ENCODE measurements at regions not wholly inside any gene's neighbourhood (a gene's known extent, or its start where the extent isn't known, plus 50 kb on each side); places are given as distances from the start of the nearest gene placed in this dataset.
"Not testable (repeated sequence)": the region's sequence is repeated elsewhere in the genome, so short reads cannot be mapped to it uniquely, and the experiment has no call there.

DNA sequence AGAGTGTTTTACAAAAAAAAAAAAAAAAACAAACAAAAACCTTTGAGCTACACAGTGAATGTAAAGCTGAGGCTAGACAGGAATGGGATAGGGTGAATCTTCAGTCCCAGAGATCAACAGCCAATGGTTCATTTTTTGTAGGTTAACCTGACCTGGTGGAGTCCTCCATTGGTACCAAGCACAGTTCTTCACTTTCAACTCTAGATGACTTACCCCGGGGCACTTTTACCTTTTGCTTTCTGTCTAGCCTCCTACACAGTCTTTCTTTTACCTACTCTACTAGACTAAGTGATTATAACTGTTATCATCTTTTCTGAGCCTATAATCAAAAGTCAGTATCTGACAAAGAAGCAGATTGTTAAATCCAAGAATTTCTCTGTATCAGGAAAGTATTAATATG is 50.9 kb downstream of the ANXA2R start:
- no peak for DNase-seq (ENCODE audit: low spot score)

DNA sequence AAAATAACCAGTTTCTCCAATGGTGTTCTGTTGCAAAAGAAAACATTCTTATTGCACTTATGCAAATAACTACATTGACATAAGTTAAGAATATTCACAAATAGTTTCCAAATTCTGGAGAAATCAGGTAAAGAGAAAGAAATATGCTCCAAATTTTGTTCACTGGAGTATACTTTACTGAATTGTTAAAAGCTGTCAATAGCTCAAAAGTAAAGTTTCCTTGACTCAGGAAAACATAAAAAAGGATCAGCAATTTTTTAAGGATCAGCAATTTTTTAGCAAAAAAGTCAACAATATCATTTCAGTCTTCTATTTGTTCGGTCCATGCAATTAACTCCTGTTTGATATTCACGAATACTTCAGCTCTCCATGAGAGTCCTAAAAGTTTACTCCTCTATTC is 51.6 kb downstream of the ANXA2R start:
- no peak for DNase-seq (ENCODE audit: low spot score)

- DNase-seq (ENCODE audit: low spot score) = no peak
Measured at GRCh38 chr5:42985129-42986037, 54.7 kb downstream of the ANXA2R start.

- no peak for DNase-seq (ENCODE audit: low spot score)
Measured at GRCh38 chr5:42984307-42984706, 55.8 kb downstream of the ANXA2R start.

DNA sequence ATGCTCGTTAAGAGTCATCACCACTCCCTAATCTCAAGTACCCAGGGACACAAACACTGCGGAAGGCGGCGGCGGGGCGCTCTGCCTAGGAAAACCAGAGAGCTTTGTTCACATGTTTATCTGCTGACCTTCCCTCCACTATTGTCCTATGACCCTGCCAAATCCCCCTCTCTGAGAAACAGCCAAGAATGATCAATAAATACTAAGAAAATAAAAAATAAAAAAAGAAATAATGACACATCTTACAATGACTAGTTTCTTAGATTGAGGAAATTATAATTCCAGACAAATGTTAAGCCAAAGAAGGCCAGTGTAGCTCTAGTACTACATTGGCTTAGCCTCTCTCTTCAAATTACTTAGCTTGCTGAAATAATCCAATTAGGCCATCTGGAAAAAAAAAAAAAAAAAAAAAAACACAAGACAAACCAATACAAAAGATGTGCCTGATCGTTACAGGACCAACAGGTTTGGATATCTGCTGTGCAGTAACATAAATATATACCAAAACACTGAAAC is 58.0 kb downstream of the ANXA2R start:
- DNase-seq (ENCODE audit: low spot score) = no peak

GRCh38 chr5:42981417-42982106 is 58.6 kb downstream of the ANXA2R start:
- DNase-seq (ENCODE audit: low spot score) = not testable (repeated sequence)

GRCh38 chr5:42981015-42981414 is 59.1 kb downstream of the ANXA2R start:
- DNase-seq (ENCODE audit: low spot score) = not testable (repeated sequence)

GRCh38 chr5:42980391-42980790 is 59.7 kb downstream of the ANXA2R start:
- not testable (repeated sequence) for DNase-seq (ENCODE audit: low spot score)

DNA sequence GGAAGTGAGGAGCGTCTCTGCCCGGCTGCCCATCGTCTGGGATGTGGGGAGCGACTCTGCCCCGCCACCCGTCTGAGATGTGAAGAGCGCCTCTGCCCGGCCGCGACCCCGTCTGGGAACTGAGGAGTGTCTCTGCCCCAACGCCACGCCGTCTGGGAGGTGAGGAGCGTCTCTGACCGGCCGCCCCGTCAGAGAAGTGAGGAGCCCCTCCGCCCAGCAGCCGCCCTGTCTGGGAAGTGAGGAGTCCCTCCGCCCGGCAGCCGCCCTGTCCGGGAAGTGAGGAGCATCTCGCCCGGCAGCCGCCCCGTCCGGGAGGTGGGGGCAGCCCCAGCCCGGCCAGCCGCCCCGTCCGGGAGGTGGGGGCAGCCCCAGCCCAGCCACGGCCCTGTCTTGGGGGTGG is 60.9 kb downstream of the ANXA2R start:
- not testable (repeated sequence) for DNase-seq (ENCODE audit: low spot score)

DNA sequence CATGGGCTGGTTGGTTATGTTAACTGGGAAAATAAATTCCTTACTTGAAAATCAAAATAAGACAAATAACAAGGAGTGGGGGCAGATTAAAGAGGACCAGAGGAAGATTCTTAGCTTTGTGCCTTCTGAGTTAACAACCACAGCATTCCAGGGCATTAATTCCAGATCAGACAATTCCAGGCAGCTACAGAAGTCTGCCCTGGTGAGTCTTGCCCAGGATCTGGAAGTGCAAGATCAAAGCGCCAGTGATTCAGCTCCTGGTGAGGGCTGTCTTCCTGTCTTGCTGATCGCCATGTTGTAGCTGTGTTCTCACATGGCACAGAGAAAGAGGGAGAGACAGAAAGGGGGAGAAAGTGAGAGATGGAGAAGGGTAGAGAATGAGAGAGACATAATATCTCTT is 65.6 kb downstream of the ANXA2R start:
- DNase-seq (ENCODE audit: low spot score) = no peak

DNA sequence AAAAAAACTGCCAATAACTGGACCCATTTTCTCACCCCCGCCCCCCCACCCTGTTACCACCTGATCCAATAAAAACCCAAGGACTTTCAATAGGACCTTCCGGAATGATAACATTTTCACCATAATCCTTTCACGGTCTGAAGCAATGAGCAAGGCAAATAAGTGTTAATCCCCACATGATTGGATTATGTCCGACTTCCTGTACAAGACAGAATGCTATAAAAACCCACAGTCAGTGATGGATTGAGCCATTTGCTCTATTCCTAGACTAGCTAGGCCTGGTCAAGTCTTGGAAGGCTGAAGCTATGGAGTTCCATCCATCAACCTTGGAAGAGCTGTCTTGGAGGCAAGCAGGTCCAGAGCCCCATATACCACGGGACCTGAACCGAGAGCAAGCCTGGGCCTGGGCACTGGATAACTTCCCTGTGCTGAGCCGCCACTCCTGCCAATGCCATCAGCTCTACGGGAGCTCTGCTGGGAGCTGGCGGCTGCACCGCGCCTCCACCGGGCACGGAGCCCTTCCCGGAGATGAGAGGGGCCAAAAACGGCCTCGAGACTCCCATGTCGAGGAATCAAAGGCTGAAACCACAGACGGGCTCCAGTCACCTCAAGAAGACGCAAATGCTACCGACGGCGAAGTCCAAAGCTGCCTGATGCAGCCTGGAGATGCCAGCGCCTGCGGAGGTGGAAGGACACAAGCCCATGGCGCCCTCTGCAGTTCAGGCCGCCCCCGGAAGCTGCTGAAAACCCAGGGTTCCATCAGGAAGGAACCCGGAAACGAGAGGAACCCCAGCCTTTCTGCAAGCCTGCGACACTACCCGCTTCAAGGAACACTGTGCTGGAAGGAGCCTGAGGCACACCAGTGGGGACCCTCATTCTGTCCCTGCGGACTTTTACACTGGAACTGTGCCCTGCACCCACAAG is 69.2 kb downstream of the ANXA2R start:
- DNase-seq (ENCODE audit: low spot score) = no peak

DNA sequence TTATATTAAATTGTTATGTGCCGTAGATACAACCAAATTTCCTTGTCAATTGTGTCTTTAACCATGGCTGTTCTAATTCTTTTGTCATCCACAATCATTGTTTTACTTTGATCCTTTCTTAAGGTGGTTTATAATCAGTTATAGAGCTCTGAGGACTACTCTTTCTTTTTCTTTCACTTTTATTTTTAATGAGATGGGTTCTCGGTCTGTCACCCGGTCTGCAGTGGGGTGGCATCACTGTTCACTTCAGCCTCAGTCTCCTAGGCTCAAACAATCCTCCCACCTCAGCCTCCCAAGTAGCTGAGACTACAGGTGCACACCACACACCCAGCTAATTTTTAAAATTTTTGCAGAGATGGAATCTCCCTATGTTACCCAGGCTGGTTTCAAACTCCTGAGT is 74.2 kb downstream of the ANXA2R start:
- DNase-seq (ENCODE audit: low spot score) = no peak

DNA sequence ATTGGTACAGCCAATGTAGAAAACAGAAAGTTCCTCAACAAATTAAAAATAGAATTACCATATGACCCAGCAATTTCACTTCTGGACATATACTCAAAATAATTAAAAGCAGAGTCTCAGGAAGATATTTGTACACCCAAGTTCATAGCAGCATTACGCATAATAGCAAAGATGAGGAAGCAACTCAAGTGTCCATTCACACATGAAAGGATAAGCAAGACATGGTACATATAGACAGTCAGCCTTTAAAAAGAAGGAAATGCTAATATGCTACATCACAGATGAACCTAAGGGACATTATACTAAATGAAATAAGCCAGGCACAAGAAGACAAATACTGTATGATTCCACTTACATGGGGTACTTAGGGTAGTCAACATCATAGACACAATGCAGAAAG is 76.7 kb downstream of the ANXA2R start:
- no peak for DNase-seq (ENCODE audit: low spot score)

DNA sequence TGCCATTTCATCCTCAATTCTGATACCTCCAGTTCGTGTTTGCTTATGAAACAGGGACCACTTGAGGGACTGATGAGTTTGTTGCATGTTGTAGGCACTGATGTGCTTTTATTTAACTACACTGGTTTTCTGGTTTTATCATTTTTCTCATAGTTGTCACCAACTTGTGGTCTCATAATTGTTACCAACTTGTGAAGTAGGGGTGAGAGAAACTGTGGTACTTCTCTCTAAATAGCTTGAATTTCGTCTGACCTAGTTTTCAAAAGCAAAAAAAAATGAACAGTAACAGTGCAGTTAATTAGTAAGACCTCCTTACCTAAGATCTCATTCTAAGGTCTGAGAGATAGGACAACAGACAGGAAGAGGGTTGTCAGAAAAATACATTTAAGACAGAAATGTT is 78.0 kb downstream of the ANXA2R start:
- DNase-seq (ENCODE audit: low spot score) = no peak

DNA sequence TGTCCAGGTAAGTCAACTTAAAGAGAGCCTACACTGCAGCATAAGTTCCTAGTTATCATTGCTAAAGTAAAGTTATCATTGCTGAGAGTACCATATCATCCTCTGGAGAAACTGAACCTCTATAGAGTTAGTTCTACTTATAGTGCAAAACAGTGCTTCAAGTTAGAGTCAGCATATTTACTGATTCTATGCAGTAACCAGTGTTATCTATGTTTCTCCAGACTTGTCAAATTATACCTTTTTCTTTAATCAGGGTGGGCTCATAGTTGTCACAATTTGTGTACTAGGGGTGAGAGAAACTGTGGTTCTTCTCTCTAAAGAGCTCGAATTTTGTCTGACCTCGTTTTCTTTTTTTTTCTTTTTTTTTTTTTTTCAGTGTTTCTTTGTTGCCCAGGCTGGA is 79.6 kb downstream of the ANXA2R start:
- DNase-seq (ENCODE audit: low spot score) = no peak

- DNase-seq (ENCODE audit: low spot score) = no peak
Measured at GRCh38 chr5:42956551-42956950, 83.6 kb downstream of the ANXA2R start.

DNA sequence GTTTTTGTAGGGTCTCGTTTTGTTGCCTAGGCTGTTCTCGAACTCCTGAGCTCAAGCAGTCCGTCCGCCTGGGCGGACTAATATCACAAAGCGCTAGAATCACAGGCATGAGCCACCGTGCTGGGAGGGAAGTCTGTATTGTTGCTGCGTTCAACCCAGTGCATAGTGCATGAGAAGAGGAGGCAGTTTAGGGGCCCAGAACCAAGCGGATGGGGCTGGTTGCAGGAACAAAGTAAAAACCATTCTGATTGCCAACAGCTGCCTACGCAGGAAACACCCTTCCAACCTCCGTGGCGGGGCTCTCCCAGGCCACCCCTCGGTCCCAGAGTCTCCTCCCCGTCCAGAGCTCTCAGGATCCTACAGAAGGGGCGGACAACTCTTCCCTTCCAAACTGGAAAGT is 87.1 kb downstream of the ANXA2R start:
- no peak for DNase-seq (ENCODE audit: low spot score)

DNA sequence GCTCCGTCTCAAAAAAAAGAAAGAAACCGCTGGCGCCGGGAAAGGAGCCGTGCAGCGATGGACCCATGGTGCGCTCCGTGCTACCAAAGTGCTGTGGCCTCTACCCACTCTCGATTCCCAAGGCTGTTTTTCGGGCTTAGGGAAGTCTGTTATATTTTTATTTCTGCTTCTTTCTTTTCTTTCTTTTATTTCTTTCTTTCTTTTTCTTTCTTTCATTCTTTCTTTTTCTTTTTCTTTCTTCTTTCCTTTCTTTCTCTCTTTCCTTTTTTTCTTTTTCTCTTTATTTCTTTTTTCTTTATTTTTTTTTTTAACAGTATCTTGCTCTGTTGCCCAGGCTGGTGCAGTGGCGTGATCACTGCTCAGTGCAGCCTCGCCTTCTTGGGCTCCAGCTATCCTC is 87.5 kb downstream of the ANXA2R start:
- DNase-seq (ENCODE audit: low spot score) = no peak

- DNase-seq (ENCODE audit: low spot score) = peak; percentile 49
Measured at GRCh38 chr5:42951293-42951840, 88.8 kb downstream of the ANXA2R start.

DNA sequence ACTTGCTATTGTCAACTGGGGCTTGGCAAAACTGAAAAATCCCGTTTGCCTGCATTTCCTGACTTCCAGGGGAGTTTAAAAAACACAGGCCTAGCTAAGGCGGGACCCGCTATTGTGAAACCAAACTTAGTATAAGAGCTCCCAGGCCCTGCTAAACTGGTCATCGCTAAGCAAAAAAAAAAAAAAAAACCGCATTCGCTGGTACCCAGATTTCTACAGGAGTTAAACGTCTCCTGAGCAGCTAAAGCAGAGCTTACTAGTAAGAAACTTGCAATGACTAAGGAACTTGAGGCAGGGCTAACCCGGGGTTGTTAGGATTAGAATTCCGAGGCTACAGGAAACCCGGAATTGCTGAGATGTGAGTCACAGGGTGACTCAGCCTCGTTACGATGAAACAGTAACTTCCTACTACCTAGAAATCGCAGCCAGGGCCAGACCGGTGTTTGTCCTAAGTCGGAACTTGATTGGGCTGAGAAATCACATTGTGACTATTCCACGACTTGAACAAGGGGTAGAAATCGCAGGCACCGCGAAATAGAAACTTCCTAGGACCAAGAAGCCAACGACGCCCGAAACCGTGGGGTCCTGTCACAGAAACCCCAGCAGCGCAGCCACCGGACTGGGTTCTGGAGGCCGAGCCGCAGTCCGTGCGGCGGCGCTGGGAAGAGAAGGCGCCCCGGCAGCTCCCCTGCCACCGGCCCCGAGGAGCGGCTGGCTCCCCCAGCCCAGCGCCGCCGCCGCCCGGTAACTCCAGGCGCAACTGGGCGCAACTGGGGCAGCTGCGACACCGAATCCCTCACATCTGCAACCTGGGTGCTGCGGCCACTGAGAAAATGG is 89.4 kb downstream of the ANXA2R start:
- DNase-seq (ENCODE audit: low spot score) = peak; percentile 81

DNA sequence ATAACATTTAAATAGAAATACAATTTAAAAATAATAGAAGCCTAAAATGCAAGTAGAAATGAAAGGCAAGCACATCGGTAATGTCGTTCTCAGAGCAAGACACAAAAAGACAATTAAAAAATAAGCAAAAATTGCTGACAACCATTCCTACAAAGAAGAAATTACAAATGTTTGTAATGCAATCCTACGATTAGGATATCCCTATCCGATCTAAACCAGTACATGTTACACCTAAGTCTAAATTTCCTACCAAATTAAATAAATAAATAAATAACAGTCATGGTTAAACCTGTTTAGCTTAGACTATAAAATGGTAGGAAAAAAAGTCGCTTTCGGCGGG is 90.0 kb downstream of the ANXA2R start:
- no peak for DNase-seq (ENCODE audit: low spot score)

Measured in ureter (tissue), 1 donor.